ENCODE measurements at regions not wholly inside any gene's neighbourhood (a gene's known extent, or its start where the extent isn't known, plus 50 kb on each side); places are given as distances from the start of the nearest gene placed in this dataset.

DNA sequence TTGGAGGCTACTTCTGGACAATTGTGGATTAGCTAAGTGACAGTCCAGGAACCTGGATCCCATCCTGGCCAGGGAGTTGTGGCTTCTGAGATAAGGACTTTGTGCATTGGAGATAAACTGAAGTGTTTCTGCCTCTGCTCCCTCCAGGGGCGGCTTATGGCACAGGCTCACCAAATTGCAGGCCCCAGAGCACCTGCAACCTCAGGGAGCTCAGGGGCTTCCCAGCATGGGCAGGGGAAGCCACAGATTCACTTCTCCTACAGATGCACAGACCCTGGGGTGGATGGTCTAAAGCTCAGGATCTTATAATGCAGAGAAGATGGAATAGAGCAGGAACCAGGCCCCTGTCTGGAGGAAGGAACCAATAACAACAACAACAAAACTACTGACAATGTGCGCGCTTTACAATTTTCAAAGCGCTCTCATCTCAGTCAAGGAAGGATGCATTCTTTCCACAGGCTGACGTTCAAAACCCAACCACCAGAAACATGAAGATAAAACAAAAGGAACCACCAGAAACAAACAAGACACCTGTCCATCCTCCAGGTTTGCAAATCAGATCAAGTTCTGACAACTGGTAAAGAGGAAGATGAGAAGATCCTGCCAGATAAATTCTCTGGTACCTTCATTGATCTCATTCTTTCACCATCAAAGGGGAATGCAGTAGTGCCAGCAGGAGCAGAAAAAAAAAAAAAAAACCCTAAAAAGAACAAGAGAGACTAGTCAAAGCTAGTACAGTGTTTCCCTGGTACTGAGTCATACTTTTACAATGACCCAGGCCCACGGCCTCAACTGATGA is 121.0 kb upstream of the IRF2BP2 start:
- TF ChIP-seq, protein P1, sequence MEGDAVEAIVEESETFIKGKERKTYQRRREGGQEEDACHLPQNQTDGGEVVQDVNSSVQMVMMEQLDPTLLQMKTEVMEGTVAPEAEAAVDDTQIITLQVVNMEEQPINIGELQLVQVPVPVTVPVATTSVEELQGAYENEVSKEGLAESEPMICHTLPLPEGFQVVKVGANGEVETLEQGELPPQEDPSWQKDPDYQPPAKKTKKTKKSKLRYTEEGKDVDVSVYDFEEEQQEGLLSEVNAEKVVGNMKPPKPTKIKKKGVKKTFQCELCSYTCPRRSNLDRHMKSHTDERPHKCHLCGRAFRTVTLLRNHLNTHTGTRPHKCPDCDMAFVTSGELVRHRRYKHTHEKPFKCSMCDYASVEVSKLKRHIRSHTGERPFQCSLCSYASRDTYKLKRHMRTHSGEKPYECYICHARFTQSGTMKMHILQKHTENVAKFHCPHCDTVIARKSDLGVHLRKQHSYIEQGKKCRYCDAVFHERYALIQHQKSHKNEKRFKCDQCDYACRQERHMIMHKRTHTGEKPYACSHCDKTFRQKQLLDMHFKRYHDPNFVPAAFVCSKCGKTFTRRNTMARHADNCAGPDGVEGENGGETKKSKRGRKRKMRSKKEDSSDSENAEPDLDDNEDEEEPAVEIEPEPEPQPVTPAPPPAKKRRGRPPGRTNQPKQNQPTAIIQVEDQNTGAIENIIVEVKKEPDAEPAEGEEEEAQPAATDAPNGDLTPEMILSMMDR (IDR thresholded peaks at IDR 0.05): no peak
- TF ChIP-seq POLR2A (IDR thresholded peaks at IDR 0.05): no peak

All from uterus (tissue), 2 donors.